Peyer's patch (tissue), 4 donors: ENCODE measurements at regions not wholly inside any gene's neighbourhood (a gene's known extent, or its start where the extent isn't known, plus 50 kb on each side); places are given as distances from the start of the nearest gene placed in this dataset.

Experiments used
- CTCF ChIP-seq, 6 experiments: fragments of 450-650 bp in 4 of 6; fragments of 200-600 bp in 2 of 6; sonication (generic) in 1 of 6; IDR thresholded peaks; one replicate each; pipeline ENCODE4 v1.5.1; 2017 to 2019; ENCODE audit warnings: antibody characterized with exemption in 6 of 6, mild to moderate bottlenecking in 3 of 6, moderate library complexity in 1 of 6
- POLR2A ChIP-seq, 2 donors: fragments of 450-650 bp; IDR thresholded peaks; one replicate each; pipeline ENCODE4 v1.5.1; 2017; ENCODE audit warnings: antibody characterized with exemption in 2 of 2, mild to moderate bottlenecking in 2 of 2, moderate library complexity in 2 of 2

- TF ChIP-seq POLR2A (IDR thresholded peaks at IDR 0.05) = no peak
- TF ChIP-seq CTCF (IDR thresholded peaks at IDR 0.05) = no peak
Observed at GRCh38 chr6:23790756-23791155, 335.3 kb upstream of the NRSN1 start.
